RWPE2 (cell line): ENCODE measurements at regions not wholly inside any gene's neighbourhood (a gene's known extent, or its start where the extent isn't known, plus 50 kb on each side); places are given as distances from the start of the nearest gene placed in this dataset.

Source experiments
- ATAC-seq: fragments of 200-7000 bp; cut with Tn5 transposase; 3 replicates; pipeline ENCODE4 v1.9.1; 2021; ENCODE audit warnings: low read depth
- DNase-seq: peaks from one replicate; pipeline ENCODE4 v3.0.0-alpha.2; 2020; ENCODE audit warnings: low spot score
- H3K27ac ChIP-seq: fragments of 450-650 bp; 2 replicates; pipeline ENCODE4 v1.5.1; 2017; ENCODE audit warnings: mild to moderate bottlenecking; ENCODE audit not compliant: poor library complexity, severe bottlenecking
- H3K27me3 ChIP-seq: fragments of 250-450 bp; sonication (Bioruptor Pico); 2 replicates; pipeline ENCODE4 v1.5.1; 2021; ENCODE audit warnings: mild to moderate bottlenecking, moderate library complexity; ENCODE audit not compliant: insufficient read depth, poor library complexity, severe bottlenecking
- H3K36me3 ChIP-seq: fragments of 250-450 bp; sonication (Bioruptor Pico); 2 replicates; pipeline ENCODE4 v1.5.1; 2020; ENCODE audit warnings: low read depth, mild to moderate bottlenecking, moderate library complexity
- H3K4me1 ChIP-seq: fragments of 250-450 bp; sonication (Bioruptor Pico); 2 replicates; pipeline ENCODE4 v1.5.1; 2021; ENCODE audit warnings: mild to moderate bottlenecking, moderate library complexity; ENCODE audit not compliant: insufficient read depth, poor library complexity, severe bottlenecking
- H3K4me3 ChIP-seq: fragments of 250-450 bp; sonication (Bioruptor Pico); 2 replicates; pipeline ENCODE4 v1.5.1; 2021; ENCODE audit warnings: mild to moderate bottlenecking, moderate library complexity; ENCODE audit not compliant: severe bottlenecking
- H3K9me3 ChIP-seq: fragments of 250-450 bp; sonication (Bioruptor Pico); 2 replicates; pipeline ENCODE4 v1.5.1; 2021; ENCODE audit warnings: mild to moderate bottlenecking, moderate library complexity; ENCODE audit not compliant: severe bottlenecking
- TF ChIP-seq, protein P1 (sequence below): fragments of 450-650 bp; IDR thresholded peaks from one replicate; pipeline ENCODE4 v1.5.1; 2017; ENCODE audit warnings: mild to moderate bottlenecking, moderate library complexity; ENCODE audit not compliant: poor library complexity, severe bottlenecking

DNA sequence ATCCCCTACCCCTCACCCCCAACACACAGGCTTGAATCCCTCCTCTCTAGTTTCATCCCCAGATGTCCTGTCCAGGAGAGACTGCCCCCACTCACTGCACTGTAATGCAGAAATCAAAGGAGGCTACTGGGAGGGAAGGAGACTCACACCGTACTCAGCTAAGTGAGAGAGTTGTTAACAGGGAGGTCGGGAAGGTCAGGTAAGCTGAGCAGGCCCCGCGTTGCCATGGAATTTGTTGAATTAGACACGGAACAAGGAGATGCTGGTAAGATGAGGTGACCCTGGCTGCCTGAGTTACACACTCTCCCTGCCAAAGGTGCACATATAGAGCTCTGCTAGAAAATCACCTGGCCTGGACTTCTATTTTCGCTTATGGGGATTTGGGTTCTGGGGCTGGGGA, 197.9 kb downstream of the NXPE2 start:
- H3K9me3 ChIP-seq, result no peaks in the 10 kb centered on the region
- no peak for DNase-seq
- no peaks in the 10 kb centered on the region for H3K27me3 ChIP-seq
- TF ChIP-seq, protein P1, sequence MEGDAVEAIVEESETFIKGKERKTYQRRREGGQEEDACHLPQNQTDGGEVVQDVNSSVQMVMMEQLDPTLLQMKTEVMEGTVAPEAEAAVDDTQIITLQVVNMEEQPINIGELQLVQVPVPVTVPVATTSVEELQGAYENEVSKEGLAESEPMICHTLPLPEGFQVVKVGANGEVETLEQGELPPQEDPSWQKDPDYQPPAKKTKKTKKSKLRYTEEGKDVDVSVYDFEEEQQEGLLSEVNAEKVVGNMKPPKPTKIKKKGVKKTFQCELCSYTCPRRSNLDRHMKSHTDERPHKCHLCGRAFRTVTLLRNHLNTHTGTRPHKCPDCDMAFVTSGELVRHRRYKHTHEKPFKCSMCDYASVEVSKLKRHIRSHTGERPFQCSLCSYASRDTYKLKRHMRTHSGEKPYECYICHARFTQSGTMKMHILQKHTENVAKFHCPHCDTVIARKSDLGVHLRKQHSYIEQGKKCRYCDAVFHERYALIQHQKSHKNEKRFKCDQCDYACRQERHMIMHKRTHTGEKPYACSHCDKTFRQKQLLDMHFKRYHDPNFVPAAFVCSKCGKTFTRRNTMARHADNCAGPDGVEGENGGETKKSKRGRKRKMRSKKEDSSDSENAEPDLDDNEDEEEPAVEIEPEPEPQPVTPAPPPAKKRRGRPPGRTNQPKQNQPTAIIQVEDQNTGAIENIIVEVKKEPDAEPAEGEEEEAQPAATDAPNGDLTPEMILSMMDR, result no peak
- H3K36me3 ChIP-seq, result no peaks in the 10 kb centered on the region
- H3K4me3 ChIP-seq, result no peak overlapping the region
- H3K27ac ChIP-seq, result no peak overlapping the region
- H3K4me1 ChIP-seq, result no peaks in the 10 kb centered on the region
- ATAC-seq, result no peak

DNA sequence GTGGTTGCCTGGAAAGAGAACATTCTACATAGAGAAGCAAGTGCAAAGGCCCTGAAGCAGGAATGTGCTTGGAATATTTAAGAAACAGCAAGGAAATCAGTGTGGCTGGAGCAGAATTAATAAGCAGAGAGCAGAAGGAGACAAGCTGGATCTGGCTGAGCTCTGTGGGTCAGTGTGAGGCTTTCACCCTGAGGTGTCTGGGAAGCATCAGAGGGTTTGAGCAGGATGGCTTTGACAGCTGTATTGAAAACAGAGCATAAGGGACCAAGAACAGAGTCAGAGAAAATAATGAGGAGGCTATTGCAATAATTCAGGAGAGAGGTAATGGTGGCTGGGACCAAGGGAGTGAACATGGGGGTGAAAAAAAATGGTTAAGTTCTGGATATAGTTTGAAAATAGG, 199.6 kb downstream of the NXPE2 start:
- no peaks in the 10 kb centered on the region for H3K4me1 ChIP-seq
- DNase-seq, result no peak
- no peak for ATAC-seq
- no peaks in the 10 kb centered on the region for H3K36me3 ChIP-seq
- TF ChIP-seq, protein P1, result no peak
- no peak overlapping the region for H3K27ac ChIP-seq
- no peaks in the 10 kb centered on the region for H3K27me3 ChIP-seq
- H3K4me3 ChIP-seq, result no peak overlapping the region
- no peaks in the 10 kb centered on the region for H3K9me3 ChIP-seq

DNA sequence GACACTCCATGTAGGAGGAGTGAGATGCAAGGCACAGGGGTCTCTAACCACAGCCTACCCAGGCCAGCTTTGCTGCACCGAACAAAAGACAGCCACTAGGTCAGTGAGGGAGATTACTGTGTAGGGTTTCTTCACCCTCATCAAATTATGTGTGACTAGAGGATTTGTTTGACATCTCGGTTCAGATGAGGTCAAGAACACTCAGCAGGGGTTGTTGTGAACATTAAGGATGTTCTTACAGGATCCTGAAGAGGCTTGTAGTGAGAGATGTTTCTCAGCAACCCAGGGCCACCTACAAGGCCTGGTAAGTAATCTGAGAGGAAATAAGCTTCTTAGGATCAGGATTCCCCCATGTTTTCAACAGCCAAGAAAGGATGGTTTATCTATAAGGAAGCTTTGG, 202.1 kb downstream of the NXPE2 start:
- Histone ChIP-seq H3K4me1 (no peaks in the 10 kb centered on the region), H3K27me3 (no peaks in the 10 kb centered on the region), H3K36me3 (no peaks in the 10 kb centered on the region), H3K4me3 (no peak overlapping the region), H3K9me3 (no peaks in the 10 kb centered on the region), H3K27ac (no peak overlapping the region)
- no peak for ATAC-seq
- no peak for DNase-seq
- TF ChIP-seq, protein P1, result no peak

DNA sequence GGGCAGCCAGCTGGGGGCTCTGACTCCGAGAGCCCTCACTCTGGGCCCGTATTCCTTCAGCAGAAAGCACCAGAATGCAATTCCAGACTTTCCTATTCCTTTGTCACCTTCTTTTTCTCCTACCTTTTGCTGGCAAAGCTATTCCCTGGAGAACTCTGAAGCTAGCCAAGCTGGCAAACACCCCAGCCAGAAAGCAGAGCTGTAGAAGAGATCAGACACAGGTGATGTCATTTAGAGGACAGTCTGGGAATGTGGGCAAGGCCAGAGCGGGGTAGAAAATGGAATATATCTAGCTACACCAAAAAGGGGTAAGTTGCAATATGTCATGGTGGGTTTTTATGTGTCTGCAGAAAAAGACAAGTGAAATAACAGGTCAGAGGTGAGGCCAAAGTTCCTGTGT, 205.1 kb downstream of the NXPE2 start:
- Histone ChIP-seq H3K36me3 (no peaks in the 10 kb centered on the region), H3K27me3 (no peaks in the 10 kb centered on the region), H3K4me1 (no peaks in the 10 kb centered on the region), H3K9me3 (no peaks in the 10 kb centered on the region), H3K27ac (no peak overlapping the region), H3K4me3 (no peak overlapping the region)
- DNase-seq (no peak), ATAC-seq (no peak)
- TF ChIP-seq, protein P1, result no peak

DNA sequence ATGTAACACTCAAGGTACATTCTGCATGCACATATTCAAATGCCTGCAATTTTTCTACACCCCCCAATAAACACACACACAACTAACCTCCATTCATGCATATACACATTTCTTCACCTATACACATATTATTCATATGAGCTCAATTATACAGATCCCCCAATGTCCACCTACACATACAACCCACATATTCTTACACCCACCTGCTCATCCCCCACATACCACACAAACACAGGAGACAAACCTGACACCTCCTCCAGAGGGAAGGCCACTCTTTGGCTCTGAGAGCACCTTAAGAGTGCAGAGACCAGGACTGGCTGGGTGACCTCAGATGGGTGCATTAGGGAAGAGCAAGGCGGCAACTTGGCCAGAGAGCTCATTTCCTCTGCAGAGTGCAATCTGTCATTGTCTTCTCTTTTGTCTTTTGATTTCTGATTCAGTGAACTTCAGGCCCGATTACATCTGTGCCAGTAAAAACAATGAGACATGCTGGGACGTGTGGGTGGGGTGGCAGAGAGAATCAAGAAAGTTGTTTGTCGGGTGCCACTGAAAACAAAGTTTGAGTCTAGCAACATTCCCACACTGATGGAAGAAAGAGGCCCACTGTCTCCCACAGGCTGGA, 208.4 kb downstream of the NXPE2 start:
- no peaks in the 10 kb centered on the region for H3K27me3 ChIP-seq
- DNase-seq (no peak), ATAC-seq (no peak)
- H3K4me1 ChIP-seq, result no peaks in the 10 kb centered on the region
- H3K4me3 ChIP-seq, result no peak overlapping the region
- no peak overlapping the region for H3K27ac ChIP-seq
- TF ChIP-seq, protein P1, result no peak
- no peaks in the 10 kb centered on the region for H3K9me3 ChIP-seq
- no peaks in the 10 kb centered on the region for H3K36me3 ChIP-seq
